CD4-positive, CD25-positive, alpha-beta regulatory T cell (primary cell): ENCODE measurements at regions not wholly inside any gene's neighbourhood (a gene's known extent, or its start where the extent isn't known, plus 50 kb on each side); places are given as distances from the start of the nearest gene placed in this dataset.

Experiments
- ATAC-seq, 2 donors: fragments of 150-1000 bp; cut with Tn5 transposase; one replicate each; pipeline ENCODE4 v1.10.0; 2021; ENCODE audit warnings: low read depth in 2 of 2, moderate number of reproducible peaks in 2 of 2, moderate library complexity in 1 of 2
- DNase-seq, 3 donors: peaks; one replicate each; pipeline versions ENCODE4 v3.0.0 to v3.0.0-alpha.2; 2012 to 2022; ENCODE audit warnings: mixed read lengths in 1 of 3
- H3K27ac ChIP-seq: one replicate; pipeline ENCODE4 v1.7.0; 2013; ENCODE audit warnings: mild to moderate bottlenecking, low read length; ENCODE audit not compliant: insufficient read depth, poor library complexity, severe bottlenecking
- H3K27me3 ChIP-seq: one replicate; pipeline ENCODE4 v1.7.0; 2013; ENCODE audit warnings: low read length; ENCODE audit not compliant: control insufficient read depth, insufficient read depth
- H3K36me3 ChIP-seq: one replicate; pipeline ENCODE4 v1.7.0; 2013; ENCODE audit warnings: mild to moderate bottlenecking, low read length, moderate library complexity; ENCODE audit not compliant: control insufficient read depth, insufficient read depth
- H3K4me1 ChIP-seq: 2 replicates; pipeline ENCODE4 v1.7.0; 2013; ENCODE audit warnings: mild to moderate bottlenecking, low read length; ENCODE audit not compliant: insufficient read depth, control insufficient read depth, poor library complexity, severe bottlenecking
- H3K4me3 ChIP-seq: one replicate; pipeline ENCODE4 v1.7.0; 2013; ENCODE audit warnings: low read depth, mild to moderate bottlenecking, low read length, moderate library complexity
- H3K9me3 ChIP-seq, 2 experiments: 1 replicate in 1 of 2; 2 replicates in 1 of 2; pipeline ENCODE4 v1.7.0; 2013; ENCODE audit warnings: low read length in 2 of 2, mild to moderate bottlenecking in 1 of 2, moderate library complexity in 1 of 2; ENCODE audit not compliant: control insufficient read depth in 2 of 2
- H3K27ac Mint-ChIP-seq, 3 donors: one replicate each; pipeline ENCODE4 v1.8.0; 2020 to 2022; ENCODE audit warnings: mild to moderate bottlenecking in 3 of 3, mixed read lengths in 3 of 3, moderate library complexity in 2 of 3
- H3K27me3 Mint-ChIP-seq: one replicate; pipeline ENCODE4 v1.8.0; 2022; ENCODE audit warnings: mild to moderate bottlenecking, mixed read lengths
- H3K36me3 Mint-ChIP-seq: one replicate; pipeline ENCODE4 v1.8.0; 2020; ENCODE audit warnings: mixed read lengths
- H3K4me1 Mint-ChIP-seq, 4 donors: one replicate each; pipeline ENCODE4 v1.8.0; 2020 to 2022; ENCODE audit warnings: mixed read lengths in 4 of 4, mild to moderate bottlenecking in 1 of 4
- H3K4me3 Mint-ChIP-seq, 4 donors: one replicate each; pipeline ENCODE4 v1.8.0; 2020 to 2022; ENCODE audit warnings: mild to moderate bottlenecking in 4 of 4, mixed read lengths in 4 of 4, moderate library complexity in 3 of 4
- H3K9me3 Mint-ChIP-seq, 7 donors: one replicate each; pipeline ENCODE4 v1.8.0; 2020 to 2022; ENCODE audit warnings: mixed read lengths in 7 of 7, mild to moderate bottlenecking in 3 of 7, moderate library complexity in 2 of 7

DNA sequence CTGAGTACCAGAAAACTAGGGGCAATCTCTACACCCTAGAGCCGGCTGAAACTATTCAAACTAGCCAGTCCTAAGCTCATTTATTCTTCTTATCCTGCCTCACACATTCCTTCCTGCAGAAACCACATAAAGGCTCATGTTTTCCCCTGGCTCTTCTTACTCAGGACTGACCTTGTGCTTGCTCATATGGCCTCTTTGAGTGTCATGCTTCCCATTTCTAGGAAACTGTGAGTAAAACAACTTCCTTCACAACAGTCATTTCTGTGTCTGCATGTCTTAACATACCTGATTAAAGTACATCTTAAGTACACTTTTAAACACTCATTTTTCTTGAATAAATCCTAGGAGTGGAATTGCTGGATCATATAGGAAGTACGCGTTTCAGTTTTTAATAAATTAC lies 52.3 kb upstream of the KIAA1217 start:
- no peaks in the 10 kb centered on the region for H3K4me1 ChIP-seq
- Mint-ChIP-seq H3K27me3 (no peaks in the 10 kb centered on the region), H3K27ac (peak overlapping the region in 1 of 3 donors; percentile 60), H3K9me3 (peaks cover 0 to 15% (median 7%) of the 10 kb centered on the region in 7 donors), H3K36me3 (no peaks in the 10 kb centered on the region), H3K4me3 (no peak overlapping the region), H3K4me1 (no peaks in the 10 kb centered on the region)
- no peak overlapping the region for H3K27ac ChIP-seq
- H3K36me3 ChIP-seq, result no peaks in the 10 kb centered on the region
- ATAC-seq, result no peak
- DNase-seq, result no peak
- H3K4me3 ChIP-seq, result no peak overlapping the region
- no peaks in the 10 kb centered on the region for H3K27me3 ChIP-seq
- H3K9me3 ChIP-seq, result no peaks in the 10 kb centered on the region

DNA sequence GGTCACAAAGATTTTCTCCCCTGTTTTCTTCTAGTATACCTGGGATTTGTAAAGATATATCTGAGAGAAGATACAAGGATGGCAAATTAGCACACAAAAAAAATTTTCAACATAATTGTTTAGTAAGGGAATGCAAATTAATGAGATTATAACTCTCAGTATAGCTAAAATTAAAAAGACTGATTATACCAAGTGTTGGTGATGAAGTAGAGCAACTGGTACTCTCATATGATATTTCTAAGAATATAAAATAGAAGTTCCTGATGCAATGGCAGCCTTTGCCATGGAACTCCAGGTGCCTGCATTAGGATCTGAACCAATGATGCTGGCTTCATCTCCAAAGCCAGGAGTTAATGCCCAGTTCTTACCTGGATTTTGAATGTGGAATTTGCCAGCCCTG lies 51.4 kb upstream of the KIAA1217 start:
- Mint-ChIP-seq H3K27me3 (no peaks in the 10 kb centered on the region), H3K36me3 (no peaks in the 10 kb centered on the region), H3K4me3 (no peak overlapping the region), H3K27ac (no peak overlapping the region), H3K4me1 (no peaks in the 10 kb centered on the region), H3K9me3 (peaks cover 0 to 15% (median 7%) of the 10 kb centered on the region in 7 donors)
- DNase-seq (no peak), ATAC-seq (no peak)
- no peaks in the 10 kb centered on the region for H3K27me3 ChIP-seq
- H3K27ac ChIP-seq, result no peak overlapping the region
- no peaks in the 10 kb centered on the region for H3K36me3 ChIP-seq
- no peaks in the 10 kb centered on the region for H3K9me3 ChIP-seq
- H3K4me1 ChIP-seq, result no peaks in the 10 kb centered on the region
- no peak overlapping the region for H3K4me3 ChIP-seq
